ENCODE measurements at regions not wholly inside any gene's neighbourhood (a gene's known extent, or its start where the extent isn't known, plus 50 kb on each side); places are given as distances from the start of the nearest gene placed in this dataset.

GRCh38 chr2:64341461-64341860 lies 112.5 kb upstream of the LGALSL start:
- no peak overlapping the region for H3K9ac ChIP-seq (ENCODE audit: insufficient read depth in 1 of 2, low read length in 2 of 2)
- peaks cover 0 to 2% (median 0%) of the 10 kb centered on the region in 5 donors for H3K4me1 ChIP-seq (ENCODE audit: control insufficient read depth in 5 of 5, insufficient read depth in 5 of 5, low read length in 5 of 5)
- no peaks in the 10 kb centered on the region for H3K27me3 ChIP-seq (ENCODE audit: control insufficient read depth in 3 of 3, insufficient read depth in 3 of 3, low read length in 2 of 3)
- no peaks in the 10 kb centered on the region for H3K9me3 ChIP-seq (ENCODE audit: control insufficient read depth in 4 of 4, insufficient read depth in 3 of 4, low read length in 3 of 4)
- H3K27ac ChIP-seq (ENCODE audit: low read depth in 1 of 2, low read length in 1 of 2) = no peak overlapping the region
- TF ChIP-seq, protein P1, sequence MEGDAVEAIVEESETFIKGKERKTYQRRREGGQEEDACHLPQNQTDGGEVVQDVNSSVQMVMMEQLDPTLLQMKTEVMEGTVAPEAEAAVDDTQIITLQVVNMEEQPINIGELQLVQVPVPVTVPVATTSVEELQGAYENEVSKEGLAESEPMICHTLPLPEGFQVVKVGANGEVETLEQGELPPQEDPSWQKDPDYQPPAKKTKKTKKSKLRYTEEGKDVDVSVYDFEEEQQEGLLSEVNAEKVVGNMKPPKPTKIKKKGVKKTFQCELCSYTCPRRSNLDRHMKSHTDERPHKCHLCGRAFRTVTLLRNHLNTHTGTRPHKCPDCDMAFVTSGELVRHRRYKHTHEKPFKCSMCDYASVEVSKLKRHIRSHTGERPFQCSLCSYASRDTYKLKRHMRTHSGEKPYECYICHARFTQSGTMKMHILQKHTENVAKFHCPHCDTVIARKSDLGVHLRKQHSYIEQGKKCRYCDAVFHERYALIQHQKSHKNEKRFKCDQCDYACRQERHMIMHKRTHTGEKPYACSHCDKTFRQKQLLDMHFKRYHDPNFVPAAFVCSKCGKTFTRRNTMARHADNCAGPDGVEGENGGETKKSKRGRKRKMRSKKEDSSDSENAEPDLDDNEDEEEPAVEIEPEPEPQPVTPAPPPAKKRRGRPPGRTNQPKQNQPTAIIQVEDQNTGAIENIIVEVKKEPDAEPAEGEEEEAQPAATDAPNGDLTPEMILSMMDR (IDR thresholded peaks at IDR 0.05; ENCODE audit: control extremely low read depth, extremely low read depth) = no peak
- ATAC-seq (ENCODE audit: insufficient read depth, low FRiP score) (no peak), DNase-seq (no peak)
- H3K36me3 ChIP-seq (ENCODE audit: control insufficient read depth in 4 of 4, insufficient read depth in 4 of 4, low read length in 4 of 4) = no peaks in the 10 kb centered on the region
- 97% methylated on average over 6 of the region's 6 CpGs for WGBS, 2 donors
- H3K4me3 ChIP-seq = no peak overlapping the region

DNA sequence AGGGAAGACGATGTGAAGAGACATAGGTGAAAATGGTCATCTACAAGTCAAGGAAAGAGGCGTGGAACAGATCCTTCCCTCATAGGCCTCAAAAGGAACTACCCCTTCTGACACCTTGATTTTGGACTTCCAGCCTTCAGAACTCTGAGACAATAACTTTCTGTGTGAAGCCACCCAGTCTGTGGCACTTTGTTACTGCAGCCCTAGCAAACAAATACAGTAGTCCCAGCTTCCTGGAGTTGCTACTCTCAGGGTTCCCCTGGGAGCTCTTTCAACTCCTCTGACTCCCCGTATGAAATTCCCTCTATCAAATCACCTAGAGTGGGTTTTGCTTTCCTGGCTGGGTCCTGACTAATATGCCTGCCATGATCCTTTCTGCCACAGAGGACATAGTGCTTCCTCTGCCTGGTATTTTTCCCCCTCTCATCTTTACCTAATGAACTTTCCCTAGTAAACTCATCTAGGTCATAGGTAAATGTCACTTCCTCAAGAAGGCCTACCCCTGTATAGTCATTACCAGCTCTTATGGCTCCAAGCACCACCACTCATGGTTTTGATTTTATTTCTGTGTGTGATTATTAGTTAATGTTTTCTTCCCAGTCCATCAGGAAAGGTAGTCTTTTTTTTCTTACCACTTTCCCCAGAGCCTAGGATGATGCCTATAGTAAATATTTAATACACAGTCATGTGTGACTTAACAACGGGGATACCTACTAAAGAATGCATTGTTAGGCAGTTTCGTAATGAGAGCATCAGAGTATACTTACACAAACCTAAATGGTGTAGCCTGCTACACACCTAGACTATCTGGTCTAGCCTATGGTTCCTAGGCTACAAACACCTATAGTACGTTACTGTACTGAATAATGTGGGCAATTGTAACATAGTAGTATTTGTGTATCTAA lies 111.5 kb upstream of the LGALSL start:
- no peaks in the 10 kb centered on the region for H3K36me3 ChIP-seq (ENCODE audit: control insufficient read depth in 4 of 4, insufficient read depth in 4 of 4, low read length in 4 of 4)
- 86 to 90% methylated on average over 6 of the region's 6 CpGs for WGBS, 2 donors
- H3K9me3 ChIP-seq (ENCODE audit: control insufficient read depth in 4 of 4, insufficient read depth in 3 of 4, low read length in 3 of 4) = no peaks in the 10 kb centered on the region
- no peak for ATAC-seq (ENCODE audit: insufficient read depth, low FRiP score)
- no peak overlapping the region for H3K27ac ChIP-seq (ENCODE audit: low read depth in 1 of 2, low read length in 1 of 2)
- peaks cover 0 to under 1% (median 0%) of the 10 kb centered on the region in 5 donors for H3K4me1 ChIP-seq (ENCODE audit: control insufficient read depth in 5 of 5, insufficient read depth in 5 of 5, low read length in 5 of 5)
- no peak overlapping the region for H3K4me3 ChIP-seq
- no peak overlapping the region for H3K9ac ChIP-seq (ENCODE audit: insufficient read depth in 1 of 2, low read length in 2 of 2)
- TF ChIP-seq, protein P1 (IDR thresholded peaks at IDR 0.05; ENCODE audit: control extremely low read depth, extremely low read depth) = no peak
- DNase-seq = no peak
- no peaks in the 10 kb centered on the region for H3K27me3 ChIP-seq (ENCODE audit: control insufficient read depth in 3 of 3, insufficient read depth in 3 of 3, low read length in 2 of 3)

- Histone ChIP-seq H3K9me3 (ENCODE audit: control insufficient read depth in 4 of 4, insufficient read depth in 3 of 4, low read length in 3 of 4) (no peaks in the 10 kb centered on the region), H3K36me3 (ENCODE audit: control insufficient read depth in 4 of 4, insufficient read depth in 4 of 4, low read length in 4 of 4) (no peaks in the 10 kb centered on the region), H3K4me1 (ENCODE audit: control insufficient read depth in 5 of 5, insufficient read depth in 5 of 5, low read length in 5 of 5) (peaks cover 0 to 8% (median 0%) of the 10 kb centered on the region in 5 donors), H3K27ac (ENCODE audit: low read depth in 1 of 2, low read length in 1 of 2) (no peak overlapping the region), H3K27me3 (ENCODE audit: control insufficient read depth in 3 of 3, insufficient read depth in 3 of 3, low read length in 2 of 3) (no peaks in the 10 kb centered on the region), H3K4me3 (no peak overlapping the region), H3K9ac (ENCODE audit: insufficient read depth in 1 of 2, low read length in 2 of 2) (no peak overlapping the region)
- peak in 1 of 3 donors; percentile 45 for DNase-seq
- TF ChIP-seq, protein P1 (IDR thresholded peaks at IDR 0.05; ENCODE audit: control extremely low read depth, extremely low read depth) = no peak
- WGBS, 2 donors = 15 to 24% methylated on average over 1 of the region's 1 CpG
- no peak for ATAC-seq (ENCODE audit: insufficient read depth, low FRiP score)
These were observed 108.9 kb upstream of the LGALSL start for GRCh38 chr2:64344999-64345576.
